DOHH2 (cell line): ENCODE measurements at regions not wholly inside any gene's neighbourhood (a gene's known extent, or its start where the extent isn't known, plus 50 kb on each side); places are given as distances from the start of the nearest gene placed in this dataset.

Experiments used
- H3F3A ChIP-seq: fragments of 200-600 bp; sonication (generic), shearing (Covaris generic); 2 replicates; pipeline ENCODE4 v1.6.0; 2016; ENCODE audit warnings: antibody characterized with exemption, mild to moderate bottlenecking; ENCODE audit not compliant: control insufficient read depth, insufficient read depth
- H3K27ac ChIP-seq: fragments of 200-600 bp; sonication (generic); 2 replicates; pipeline ENCODE4 v1.5.1; 2014; ENCODE audit warnings: low read depth, mild to moderate bottlenecking, low read length, moderate library complexity
- H3K27me3 ChIP-seq: fragments of 200-600 bp; sonication (generic); 2 replicates; pipeline ENCODE4 v1.6.1; 2014; ENCODE audit warnings: mild to moderate bottlenecking, low read length, mixed read lengths; ENCODE audit not compliant: control insufficient read depth
- H3K36me3 ChIP-seq: fragments of 200-600 bp; sonication (generic); 2 replicates; pipeline ENCODE4 v1.6.1; 2014; ENCODE audit warnings: mild to moderate bottlenecking, low read length, moderate library complexity, mixed read lengths; ENCODE audit not compliant: control insufficient read depth
- H3K4me1 ChIP-seq: fragments of 200-600 bp; sonication (generic); 2 replicates; pipeline ENCODE4 v1.6.1; 2014; ENCODE audit warnings: mild to moderate bottlenecking, low read length, mixed read lengths; ENCODE audit not compliant: control insufficient read depth
- H3K4me2 ChIP-seq: fragments of 200-600 bp; sonication (generic); 2 replicates; pipeline ENCODE4 v1.6.0; 2014; ENCODE audit warnings: mild to moderate bottlenecking, low read length, moderate library complexity
- H3K4me3 ChIP-seq: fragments of 200-600 bp; sonication (generic); 2 replicates; pipeline ENCODE4 v1.5.1; 2014; ENCODE audit warnings: mild to moderate bottlenecking, low read length, mixed read lengths
- H3K79me2 ChIP-seq: fragments of 200-600 bp; sonication (generic); 2 replicates; pipeline ENCODE4 v1.6.1; 2014; ENCODE audit warnings: mild to moderate bottlenecking, low read length, mixed read lengths; ENCODE audit not compliant: control insufficient read depth
- H3K9me2 ChIP-seq: fragments of 200-600 bp; sonication (generic); replicated peaks from 2 replicates; pipeline ENCODE4 v1.6.1; 2014; ENCODE audit warnings: mild to moderate bottlenecking, low read length, mixed read lengths; ENCODE audit not compliant: control insufficient read depth
- H3K9me3 ChIP-seq: fragments of 200-600 bp; sonication (generic); 2 replicates; pipeline ENCODE4 v1.6.1; 2014; ENCODE audit warnings: antibody characterized with exemption, low read length, mixed read lengths; ENCODE audit not compliant: control insufficient read depth, insufficient read depth
- H4K20me1 ChIP-seq: fragments of 200-600 bp; sonication (generic); 2 replicates; pipeline ENCODE4 v1.6.0; 2014; ENCODE audit warnings: low read depth, mild to moderate bottlenecking, antibody characterized with exemption, low read length, moderate library complexity; ENCODE audit not compliant: control insufficient read depth, insufficient read depth
- CTCF ChIP-seq: fragments of 200-600 bp; sonication (generic); IDR thresholded peaks from one replicate; pipeline ENCODE4 v1.5.1; 2014; ENCODE audit warnings: antibody characterized with exemption, mild to moderate bottlenecking, low read depth, low read length; ENCODE audit not compliant: poor library complexity, severe bottlenecking
- EZH2phosphoT487 ChIP-seq: fragments of 200-600 bp; sonication (generic); IDR thresholded peaks from 2 replicates; pipeline ENCODE4 v1.6.1; 2017; ENCODE audit warnings: borderline replicate concordance, mild to moderate bottlenecking, antibody characterized with exemption, low read length, moderate library complexity, mixed read lengths

GRCh38 chr3:31092748-31093589 lies 198.5 kb upstream of the GADL1 start:
- Histone ChIP-seq H3F3A (no peaks in the 10 kb centered on the region), H3K9me3 (no peaks in the 10 kb centered on the region), H4K20me1 (no peaks in the 10 kb centered on the region), H3K4me2 (no peak overlapping the region), H3K4me1 (no peaks in the 10 kb centered on the region), H3K79me2 (no peaks in the 10 kb centered on the region), H3K36me3 (no peaks in the 10 kb centered on the region), H3K27ac (no peak overlapping the region), H3K4me3 (no peak overlapping the region), H3K27me3 (0 out of 2 replicates have a peak, but pooled peaks cover 4% of the 10 kb centered on the region), H3K9me2 (no peaks in the 10 kb centered on the region)
- TF ChIP-seq EZH2phosphoT487 (no peak), CTCF (no peak)

DNA sequence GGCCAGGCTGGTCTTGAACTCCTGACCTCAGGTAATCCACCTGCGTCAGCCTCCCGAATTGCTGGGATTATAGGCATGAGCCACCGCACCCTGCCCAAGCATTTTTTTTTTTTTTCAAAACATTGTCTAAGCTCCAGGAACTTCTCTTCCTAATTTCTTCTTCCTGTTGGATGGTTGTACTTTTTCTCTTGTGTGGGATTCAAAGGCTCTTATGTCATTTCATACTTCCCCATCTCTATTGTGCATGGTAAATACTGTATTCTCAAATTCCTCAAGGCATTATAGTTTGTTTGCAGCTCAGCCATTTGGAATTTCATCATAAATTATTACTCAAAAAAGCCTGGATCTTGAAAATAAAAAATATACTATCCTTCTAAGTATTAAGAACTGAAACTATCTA lies 199.1 kb upstream of the GADL1 start:
- Histone ChIP-seq H3K36me3 (no peaks in the 10 kb centered on the region), H3K4me2 (no peak overlapping the region), H3K4me3 (no peak overlapping the region), H4K20me1 (no peaks in the 10 kb centered on the region), H3K4me1 (no peaks in the 10 kb centered on the region), H3K79me2 (no peaks in the 10 kb centered on the region), H3K27ac (no peak overlapping the region), H3K27me3 (0 out of 2 replicates have a peak, but pooled peaks cover 4% of the 10 kb centered on the region), H3K9me3 (no peaks in the 10 kb centered on the region), H3F3A (no peaks in the 10 kb centered on the region), H3K9me2 (no peaks in the 10 kb centered on the region)
- no peak for TF ChIP-seq EZH2phosphoT487

DNA sequence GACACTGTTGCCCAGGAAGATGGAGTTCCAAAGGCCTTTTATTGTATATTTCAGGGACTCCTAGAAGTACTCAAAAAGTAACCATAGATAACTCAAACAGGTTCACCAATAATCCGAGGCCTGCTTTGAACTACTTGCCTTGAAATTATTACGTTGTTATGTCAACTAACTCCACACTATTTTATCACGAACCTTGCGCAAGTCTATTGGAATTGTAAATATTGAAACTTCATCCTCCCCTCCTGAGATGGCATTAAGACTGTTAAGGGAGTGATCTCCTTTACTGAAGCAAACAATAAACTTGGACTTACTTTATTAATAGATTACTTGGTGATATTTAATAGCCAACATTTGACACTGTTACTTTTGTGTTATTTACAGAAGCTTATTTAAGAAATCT lies 199.6 kb upstream of the GADL1 start:
- no peaks in the 10 kb centered on the region for H3K79me2 ChIP-seq
- 0 out of 2 replicates have a peak, but pooled peaks cover 4% of the 10 kb centered on the region for H3K27me3 ChIP-seq
- no peak overlapping the region for H3K4me2 ChIP-seq
- H4K20me1 ChIP-seq: no peaks in the 10 kb centered on the region
- H3K4me3 ChIP-seq: no peak overlapping the region
- H3K36me3 ChIP-seq: no peaks in the 10 kb centered on the region
- no peaks in the 10 kb centered on the region for H3F3A ChIP-seq
- TF ChIP-seq EZH2phosphoT487: no peak
- TF ChIP-seq CTCF: no peak
- no peaks in the 10 kb centered on the region for H3K9me2 ChIP-seq
- H3K4me1 ChIP-seq: no peaks in the 10 kb centered on the region
- H3K27ac ChIP-seq: no peak overlapping the region
- H3K9me3 ChIP-seq: no peaks in the 10 kb centered on the region

DNA sequence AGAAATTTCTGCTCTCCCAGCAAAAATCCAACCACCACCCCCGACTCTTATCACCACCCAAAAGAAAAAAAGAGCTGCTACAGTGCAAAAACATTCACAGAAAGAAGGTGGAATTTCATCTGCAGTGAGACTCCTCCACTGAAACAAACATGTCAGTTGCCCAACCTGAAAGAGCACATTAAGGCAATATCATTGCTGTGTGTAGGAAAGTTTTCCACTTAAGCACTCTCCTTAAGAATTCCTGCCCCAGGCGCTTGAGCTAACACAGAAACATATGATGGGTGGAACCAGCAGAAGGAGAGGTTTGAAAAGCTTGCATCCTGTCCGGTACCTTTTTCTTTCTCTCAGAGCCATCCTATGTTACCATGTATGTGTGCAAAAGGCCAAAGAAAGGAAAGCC lies 200.8 kb upstream of the GADL1 start:
- H3K4me3 ChIP-seq: no peak overlapping the region
- H3K4me1 ChIP-seq: no peaks in the 10 kb centered on the region
- H3K27ac ChIP-seq: no peak overlapping the region
- no peak for TF ChIP-seq EZH2phosphoT487
- no peak for TF ChIP-seq CTCF
- no peaks in the 10 kb centered on the region for H3K9me2 ChIP-seq
- no peaks in the 10 kb centered on the region for H3K36me3 ChIP-seq
- no peaks in the 10 kb centered on the region for H3K79me2 ChIP-seq
- H3K9me3 ChIP-seq: no peaks in the 10 kb centered on the region
- H3F3A ChIP-seq: no peaks in the 10 kb centered on the region
- no peak overlapping the region for H3K4me2 ChIP-seq
- no peaks in the 10 kb centered on the region for H4K20me1 ChIP-seq
- H3K27me3 ChIP-seq: 0 out of 2 replicates have a peak, but pooled peaks cover 4% of the 10 kb centered on the region
